A673 (cell line): ENCODE measurements at regions not wholly inside any gene's neighbourhood (a gene's known extent, or its start where the extent isn't known, plus 50 kb on each side); places are given as distances from the start of the nearest gene placed in this dataset.

ENCODE experiments used
- BruUV-seq: library from RNA; stranded (reverse); fragments of 400-500 nt; replicated peaks from 2 replicates; lab custom pipeline; 2021; lab: Mats Ljungman, UMichigan
- CTCF ChIA-PET: fragments of 300-600 bp; sonication (Branson Sonifier 250); formaldehyde crosslinking; loops from one replicate; lab custom pipeline; 2022; ENCODE audit warnings: antibody characterized with exemption; lab: Charles Lee
- POLR2A ChIA-PET: fragments of 300-600 bp; sonication (Branson Sonifier 250); formaldehyde crosslinking; loops from one replicate; lab custom pipeline; 2022; ENCODE audit warnings: antibody characterized with exemption; ENCODE audit not compliant: low non-redundant PET; lab: Charles Lee
- DNase-seq: peaks from one replicate; pipeline ENCODE4 v3.0.0-alpha.2; 2015; ENCODE audit warnings: low spot score
- H3K27ac ChIP-seq: fragments of 200-600 bp; sonication (generic); 2 replicates; pipeline ENCODE4 v1.5.1; 2016; ENCODE audit warnings: mixed run types, low read depth, mild to moderate bottlenecking, mixed read lengths, antibody characterized with exemption, low read length; ENCODE audit not compliant: poor library complexity, severe bottlenecking
- H3K27me3 ChIP-seq: fragments of 200-600 bp; sonication (generic); replicated peaks from 2 replicates; pipeline ENCODE4 v1.6.1; 2017; ENCODE audit warnings: mixed run types, low read depth, mild to moderate bottlenecking, mixed read lengths, antibody characterized with exemption, low read length; ENCODE audit not compliant: insufficient read depth, poor library complexity
- H3K36me3 ChIP-seq: fragments of 200-600 bp; sonication (generic); 2 replicates; pipeline ENCODE4 v1.6.1; 2016; ENCODE audit warnings: mixed run types, mild to moderate bottlenecking, mixed read lengths, antibody characterized with exemption, low read length; ENCODE audit not compliant: insufficient read depth, poor library complexity, severe bottlenecking
- H3K4me1 ChIP-seq: fragments of 200-600 bp; sonication (generic); 2 replicates; pipeline ENCODE4 v1.6.1; 2017; ENCODE audit warnings: mixed run types, mild to moderate bottlenecking, mixed read lengths, antibody characterized with exemption, low read length; ENCODE audit not compliant: insufficient read depth, poor library complexity, severe bottlenecking
- H3K4me3 ChIP-seq: fragments of 200-600 bp; sonication (generic); 2 replicates; pipeline ENCODE4 v1.5.1; 2016; ENCODE audit warnings: low read depth, mixed run types, mild to moderate bottlenecking, mixed read lengths, low read length; ENCODE audit not compliant: poor library complexity, severe bottlenecking
- H3K9me3 ChIP-seq: fragments of 200-600 bp; sonication (generic); 2 replicates; pipeline ENCODE4 v1.6.1; 2016; ENCODE audit warnings: mixed run types, low read depth, mild to moderate bottlenecking, mixed read lengths, antibody characterized with exemption, low read length; ENCODE audit not compliant: poor library complexity, severe bottlenecking
- EZH2 ChIP-seq: fragments of 200-600 bp; sonication (generic); IDR thresholded peaks from 2 replicates; pipeline ENCODE4 v1.6.1; 2017; ENCODE audit warnings: borderline replicate concordance, low read depth, mild to moderate bottlenecking, mixed read lengths, antibody characterized with exemption, low read length; ENCODE audit not compliant: poor library complexity, severe bottlenecking
- intact Hi-C: fragments of 100-400 bp; cut with micrococcal nuclease; formaldehyde crosslinking; loops from one replicate; pipeline ENCODE4 v1.10.0; 2022; ENCODE audit not compliant: unreplicated experiment
- TF ChIP-seq, protein P1 (sequence below): fragments of 300-800, 200-600 bp; sonication (generic); conservative IDR thresholded peaks from 2 replicates; pipeline ENCODE4 v1.5.1; 2017; ENCODE audit warnings: low read depth, mild to moderate bottlenecking, antibody characterized with exemption, low read length, moderate library complexity, mixed read lengths

DNA sequence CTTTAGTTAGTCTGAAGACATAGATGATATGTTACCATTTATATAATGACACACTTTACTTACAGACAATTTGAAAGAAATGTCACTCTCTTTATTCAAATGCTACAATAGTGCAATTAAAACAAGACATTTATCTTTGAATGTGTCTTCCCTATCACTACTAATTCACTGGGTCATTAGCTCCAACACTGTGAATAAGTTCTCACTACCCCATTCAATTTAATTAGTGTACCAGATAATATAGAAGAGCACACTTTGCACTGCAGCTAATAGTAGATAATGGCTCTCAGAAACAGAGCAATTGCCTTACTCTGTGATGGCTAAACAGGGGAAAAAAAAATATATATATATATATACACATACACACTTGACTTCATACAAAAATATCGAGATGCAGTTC is 497.0 kb downstream of the DTWD2 start:
- POLR2A ChIA-PET, result no interaction called here

DNA sequence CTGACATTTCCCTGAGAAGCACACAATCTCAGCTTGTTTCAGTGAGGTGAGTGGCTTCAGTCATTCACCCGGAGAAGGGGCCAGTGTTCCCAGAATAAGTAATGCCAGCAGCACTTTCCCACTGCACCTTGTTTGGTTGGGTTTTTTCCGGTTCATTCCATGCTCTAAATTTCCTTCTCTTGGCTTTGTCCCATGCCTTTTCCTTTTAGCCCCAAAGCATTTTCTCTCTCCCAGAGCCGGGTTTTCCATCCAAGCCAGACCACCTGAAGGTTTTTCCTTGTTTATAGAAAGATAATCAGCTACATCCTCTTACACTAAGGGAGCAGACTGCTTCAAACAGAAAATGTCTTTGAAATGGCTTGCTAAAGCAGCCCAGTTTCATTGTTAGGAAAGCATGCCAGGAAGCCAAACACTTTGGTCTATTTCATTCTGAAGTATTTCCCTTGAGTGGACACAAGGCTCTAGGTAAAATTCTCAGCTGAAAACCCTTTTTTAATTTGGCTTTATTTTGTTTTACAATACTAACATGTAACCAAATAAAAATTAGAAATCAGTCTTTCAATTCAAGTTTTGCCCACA is 501.6 kb downstream of the DTWD2 start:
- POLR2A ChIA-PET, result no interaction called here
- H3K27ac ChIP-seq, result no peak overlapping the region
- CTCF ChIA-PET, result no interaction called here

More for the DNA sequence above, 497.0 kb downstream of the DTWD2 start:
- TF ChIP-seq EZH2, result no peak
- TF ChIP-seq, protein P1, sequence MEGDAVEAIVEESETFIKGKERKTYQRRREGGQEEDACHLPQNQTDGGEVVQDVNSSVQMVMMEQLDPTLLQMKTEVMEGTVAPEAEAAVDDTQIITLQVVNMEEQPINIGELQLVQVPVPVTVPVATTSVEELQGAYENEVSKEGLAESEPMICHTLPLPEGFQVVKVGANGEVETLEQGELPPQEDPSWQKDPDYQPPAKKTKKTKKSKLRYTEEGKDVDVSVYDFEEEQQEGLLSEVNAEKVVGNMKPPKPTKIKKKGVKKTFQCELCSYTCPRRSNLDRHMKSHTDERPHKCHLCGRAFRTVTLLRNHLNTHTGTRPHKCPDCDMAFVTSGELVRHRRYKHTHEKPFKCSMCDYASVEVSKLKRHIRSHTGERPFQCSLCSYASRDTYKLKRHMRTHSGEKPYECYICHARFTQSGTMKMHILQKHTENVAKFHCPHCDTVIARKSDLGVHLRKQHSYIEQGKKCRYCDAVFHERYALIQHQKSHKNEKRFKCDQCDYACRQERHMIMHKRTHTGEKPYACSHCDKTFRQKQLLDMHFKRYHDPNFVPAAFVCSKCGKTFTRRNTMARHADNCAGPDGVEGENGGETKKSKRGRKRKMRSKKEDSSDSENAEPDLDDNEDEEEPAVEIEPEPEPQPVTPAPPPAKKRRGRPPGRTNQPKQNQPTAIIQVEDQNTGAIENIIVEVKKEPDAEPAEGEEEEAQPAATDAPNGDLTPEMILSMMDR, result no peak
- Histone ChIP-seq H3K27me3 (no peaks in the 10 kb centered on the region), H3K36me3 (no peaks in the 10 kb centered on the region), H3K4me3 (no peak overlapping the region), H3K4me1 (no peaks in the 10 kb centered on the region), H3K27ac (no peak overlapping the region), H3K9me3 (no peaks in the 10 kb centered on the region)
- CTCF ChIA-PET, result no interaction called here
- BruUV-seq, result no TSS peak
- DNase-seq, result no peak
- intact Hi-C loops, result no loop called here

DNA sequence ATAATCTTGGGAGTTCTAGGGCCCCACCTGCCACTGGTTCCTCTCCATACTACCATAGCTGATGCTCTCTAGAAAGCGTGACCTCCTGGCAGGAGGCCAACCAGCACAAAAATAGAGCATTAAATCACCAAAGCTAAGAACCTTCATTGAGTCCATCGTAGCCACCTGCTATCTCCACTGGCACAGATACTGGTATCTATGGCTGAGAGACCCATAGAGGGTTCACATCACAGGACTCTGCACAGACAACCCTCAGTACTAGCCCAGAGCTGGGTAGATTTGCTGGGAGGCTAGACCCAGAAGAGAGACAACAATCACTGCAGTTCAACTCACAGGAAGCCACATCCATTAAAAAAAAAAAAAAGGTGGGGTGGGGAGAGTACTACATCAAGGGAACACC is 509.1 kb downstream of the DTWD2 start:
- ChIA-PET POLR2A (no interaction called here), CTCF (no interaction called here)
- H3K27me3 ChIP-seq, result no peaks in the 10 kb centered on the region
- intact Hi-C loops, result no loop called here
- TF ChIP-seq, protein P1, result no peak
- no peak for TF ChIP-seq EZH2
- no peaks in the 10 kb centered on the region for H3K36me3 ChIP-seq
- no peaks in the 10 kb centered on the region for H3K4me1 ChIP-seq
- no peak overlapping the region for H3K4me3 ChIP-seq
- H3K27ac ChIP-seq, result no peak overlapping the region
- no TSS peak for BruUV-seq
- no peak for DNase-seq
- no peaks in the 10 kb centered on the region for H3K9me3 ChIP-seq

More for the DNA sequence above, 501.6 kb downstream of the DTWD2 start:
- BruUV-seq, result no TSS peak
- TF ChIP-seq, protein P1, result no peak
- no peak for TF ChIP-seq EZH2
- Histone ChIP-seq H3K9me3 (no peaks in the 10 kb centered on the region), H3K36me3 (no peaks in the 10 kb centered on the region), H3K4me1 (no peaks in the 10 kb centered on the region), H3K4me3 (no peak overlapping the region), H3K27me3 (no peaks in the 10 kb centered on the region)
- intact Hi-C loops, result no loop called here
- no peak for DNase-seq
